Uterus (tissue), 2 donors: ENCODE measurements at regions not wholly inside any gene's neighbourhood (a gene's known extent, or its start where the extent isn't known, plus 50 kb on each side); places are given as distances from the start of the nearest gene placed in this dataset.

Experiments used
- POLR2A ChIP-seq, 2 donors: fragments of 450-650 bp; IDR thresholded peaks; one replicate each; pipeline ENCODE4 v1.6.1; 2016; ENCODE audit warnings: antibody characterized with exemption in 2 of 2, mild to moderate bottlenecking in 1 of 2, moderate library complexity in 1 of 2
- TF ChIP-seq, protein P1 (sequence below), 4 experiments: fragments of 200-600 bp in 2 of 4; fragments of 450-650 bp in 2 of 4; sonication (generic) in 2 of 4; IDR thresholded peaks; one replicate each; pipeline ENCODE4 v1.5.1; 2016 to 2019; ENCODE audit warnings: antibody characterized with exemption in 4 of 4, mild to moderate bottlenecking in 2 of 4, moderate library complexity in 1 of 4

DNA sequence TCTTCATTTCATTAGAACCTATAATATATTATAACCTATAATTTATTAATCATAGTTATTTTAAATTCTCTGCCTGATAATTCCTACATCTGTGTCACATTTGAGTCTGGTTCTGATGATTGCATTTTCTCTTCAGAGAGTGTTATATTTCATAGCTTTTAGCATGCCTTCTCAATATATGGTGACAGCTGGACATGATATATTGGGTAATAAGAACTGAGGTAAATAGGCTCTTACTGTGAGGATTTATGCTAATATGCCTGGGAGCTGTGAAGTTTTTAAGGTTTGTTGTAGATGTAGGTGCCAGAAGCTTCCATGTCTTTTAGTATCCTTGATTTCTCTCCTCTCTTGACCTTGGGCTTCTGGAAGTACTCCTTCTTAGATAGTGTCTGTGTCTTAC, 325.9 kb upstream of the SEMA3D start:
- TF ChIP-seq, protein P1, sequence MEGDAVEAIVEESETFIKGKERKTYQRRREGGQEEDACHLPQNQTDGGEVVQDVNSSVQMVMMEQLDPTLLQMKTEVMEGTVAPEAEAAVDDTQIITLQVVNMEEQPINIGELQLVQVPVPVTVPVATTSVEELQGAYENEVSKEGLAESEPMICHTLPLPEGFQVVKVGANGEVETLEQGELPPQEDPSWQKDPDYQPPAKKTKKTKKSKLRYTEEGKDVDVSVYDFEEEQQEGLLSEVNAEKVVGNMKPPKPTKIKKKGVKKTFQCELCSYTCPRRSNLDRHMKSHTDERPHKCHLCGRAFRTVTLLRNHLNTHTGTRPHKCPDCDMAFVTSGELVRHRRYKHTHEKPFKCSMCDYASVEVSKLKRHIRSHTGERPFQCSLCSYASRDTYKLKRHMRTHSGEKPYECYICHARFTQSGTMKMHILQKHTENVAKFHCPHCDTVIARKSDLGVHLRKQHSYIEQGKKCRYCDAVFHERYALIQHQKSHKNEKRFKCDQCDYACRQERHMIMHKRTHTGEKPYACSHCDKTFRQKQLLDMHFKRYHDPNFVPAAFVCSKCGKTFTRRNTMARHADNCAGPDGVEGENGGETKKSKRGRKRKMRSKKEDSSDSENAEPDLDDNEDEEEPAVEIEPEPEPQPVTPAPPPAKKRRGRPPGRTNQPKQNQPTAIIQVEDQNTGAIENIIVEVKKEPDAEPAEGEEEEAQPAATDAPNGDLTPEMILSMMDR (IDR thresholded peaks at IDR 0.05), result no peak
- TF ChIP-seq POLR2A (IDR thresholded peaks at IDR 0.05), result no peak
